MM.1S (cell line): ENCODE measurements at regions not wholly inside any gene's neighbourhood (a gene's known extent, or its start where the extent isn't known, plus 50 kb on each side); places are given as distances from the start of the nearest gene placed in this dataset.

ENCODE experiments used
- DNase-seq: peaks from one replicate; pipeline ENCODE4 v3.0.0-alpha.2; 2015
- H2AFZ ChIP-seq: fragments of 300-600 bp; sonication (generic); 2 replicates; pipeline ENCODE4 v1.6.0; 2016; ENCODE audit warnings: antibody characterized with exemption, low read length
- H3F3A ChIP-seq: fragments of 300-600 bp; sonication (generic); 2 replicates; pipeline ENCODE4 v1.6.1; 2016; ENCODE audit warnings: mild to moderate bottlenecking, antibody characterized with exemption, low read length, moderate library complexity, mixed read lengths; ENCODE audit not compliant: insufficient read depth
- H3K27ac ChIP-seq: fragments of 300-600 bp; sonication (generic); 2 replicates; pipeline ENCODE4 v1.5.1; 2016; ENCODE audit warnings: mild to moderate bottlenecking, low read length
- H3K27me3 ChIP-seq: fragments of 300-600 bp; sonication (generic); replicated peaks from 2 replicates; pipeline ENCODE4 v1.6.0; 2016; ENCODE audit warnings: low read length; ENCODE audit not compliant: insufficient read depth
- H3K36me3 ChIP-seq: fragments of 300-600 bp; sonication (generic); replicated peaks from 2 replicates; pipeline ENCODE4 v1.6.1; 2016; ENCODE audit warnings: mild to moderate bottlenecking, low read length, mixed read lengths; ENCODE audit not compliant: insufficient read depth
- H3K4me1 ChIP-seq: fragments of 300-600 bp; sonication (generic); 2 replicates; pipeline ENCODE4 v1.6.1; 2016; ENCODE audit warnings: low read length, mixed read lengths
- H3K4me2 ChIP-seq: fragments of 300-600 bp; sonication (generic); 2 replicates; pipeline ENCODE4 v1.6.0; 2016; ENCODE audit warnings: low read depth, low read length
- H3K4me3 ChIP-seq: fragments of 300-600 bp; sonication (generic); 2 replicates; pipeline ENCODE4 v1.5.1; 2016; ENCODE audit warnings: low read length, mixed read lengths
- H3K79me2 ChIP-seq: fragments of 300-600 bp; sonication (generic); 2 replicates; pipeline ENCODE4 v1.6.1; 2016; ENCODE audit warnings: mixed run types, low read length, mixed read lengths
- H3K9ac ChIP-seq: fragments of 300-600 bp; sonication (generic); 2 replicates; pipeline ENCODE4 v1.6.1; 2016; ENCODE audit warnings: low read length, mixed read lengths
- H3K9me2 ChIP-seq: fragments of 300-600 bp; sonication (generic); replicated peaks from 2 replicates; pipeline ENCODE4 v1.6.1; 2016; ENCODE audit warnings: mild to moderate bottlenecking, low read length, mixed read lengths; ENCODE audit not compliant: insufficient read depth
- H3K9me3 ChIP-seq: fragments of 300-600 bp; sonication (generic); replicated peaks from 2 replicates; pipeline ENCODE4 v1.6.1; 2016; ENCODE audit warnings: mild to moderate bottlenecking, low read length, mixed read lengths; ENCODE audit not compliant: insufficient read depth
- H4K20me1 ChIP-seq: fragments of 300-600 bp; sonication (generic); 2 replicates; pipeline ENCODE4 v1.6.1; 2016; ENCODE audit warnings: mild to moderate bottlenecking, low read length, moderate library complexity, mixed read lengths; ENCODE audit not compliant: insufficient read depth
- CTCF ChIP-seq: fragments of 300-600 bp; sonication (generic); IDR thresholded peaks from 2 replicates; pipeline ENCODE4 v1.5.1; 2016; ENCODE audit warnings: antibody characterized with exemption, low read length, mixed read lengths
- EZH2 ChIP-seq: fragments of 300-600 bp; sonication (generic); optimal IDR thresholded peaks from 2 replicates; pipeline ENCODE3; 2017; ENCODE audit warnings: low read depth, mild to moderate bottlenecking, antibody characterized with exemption, low read length, mixed read lengths
- EZH2phosphoT487 ChIP-seq: fragments of 300-600 bp; sonication (generic); IDR thresholded peaks from 2 replicates; pipeline ENCODE4 v1.6.1; 2018; ENCODE audit warnings: antibody characterized with exemption, low read length

DNA sequence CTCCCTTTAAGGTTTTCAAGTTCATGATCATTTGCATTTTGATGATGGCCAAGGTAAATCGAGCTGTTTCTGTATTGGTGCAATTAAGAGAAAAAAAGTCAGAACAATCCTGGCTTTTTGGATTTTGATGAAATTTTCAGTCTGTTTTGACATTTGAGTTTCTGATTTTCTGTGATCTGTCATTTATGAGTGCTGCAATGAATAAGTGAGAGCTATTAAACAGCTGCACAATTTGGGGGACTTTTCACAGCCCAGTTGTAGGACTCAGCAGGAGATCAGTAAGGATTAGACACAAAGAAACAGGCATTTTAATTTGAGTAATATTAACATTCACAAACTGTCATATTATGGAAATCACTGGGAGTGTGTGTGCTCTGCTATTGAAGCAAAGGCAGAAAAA lies 452.9 kb upstream of the CXADR start:
- H3K9me3 ChIP-seq, result no peaks in the 10 kb centered on the region
- H3K27ac ChIP-seq, result no peak overlapping the region
- H3K27me3 ChIP-seq, result no peaks in the 10 kb centered on the region
- no peak overlapping the region for H3K4me2 ChIP-seq
- no peak overlapping the region for H2AFZ ChIP-seq
- no peaks in the 10 kb centered on the region for H3K36me3 ChIP-seq
- no peaks in the 10 kb centered on the region for H3K79me2 ChIP-seq
- H3K4me1 ChIP-seq, result no peaks in the 10 kb centered on the region
- TF ChIP-seq CTCF, result no peak
- no peak for TF ChIP-seq EZH2
- TF ChIP-seq EZH2phosphoT487, result no peak
- DNase-seq, result no peak
- no peaks in the 10 kb centered on the region for H3K9me2 ChIP-seq
- H3K4me3 ChIP-seq, result no peak overlapping the region
- H3F3A ChIP-seq, result no peaks in the 10 kb centered on the region
- no peaks in the 10 kb centered on the region for H4K20me1 ChIP-seq
- no peak overlapping the region for H3K9ac ChIP-seq

- H3K4me1 ChIP-seq, result no peaks in the 10 kb centered on the region
- no peak for TF ChIP-seq CTCF
- TF ChIP-seq EZH2phosphoT487, result no peak
- no peak for TF ChIP-seq EZH2
- no peak overlapping the region for H3K27ac ChIP-seq
- H3K9me3 ChIP-seq, result no peaks in the 10 kb centered on the region
- no peak overlapping the region for H3K9ac ChIP-seq
- H3K36me3 ChIP-seq, result no peaks in the 10 kb centered on the region
- no peaks in the 10 kb centered on the region for H3F3A ChIP-seq
- no peak overlapping the region for H3K4me3 ChIP-seq
- no peaks in the 10 kb centered on the region for H4K20me1 ChIP-seq
- H3K79me2 ChIP-seq, result no peaks in the 10 kb centered on the region
- DNase-seq, result no peak
- H3K9me2 ChIP-seq, result no peaks in the 10 kb centered on the region
- H2AFZ ChIP-seq, result no peak overlapping the region
- no peaks in the 10 kb centered on the region for H3K27me3 ChIP-seq
- H3K4me2 ChIP-seq, result no peak overlapping the region
Observed at GRCh38 chr21:17066006-17066405, 446.8 kb upstream of the CXADR start.

- Histone ChIP-seq H3K79me2 (no peaks in the 10 kb centered on the region), H3K27ac (no peak overlapping the region), H3K9ac (no peak overlapping the region), H2AFZ (no peak overlapping the region), H3K27me3 (no peaks in the 10 kb centered on the region), H3K9me2 (no peaks in the 10 kb centered on the region), H3K36me3 (no peaks in the 10 kb centered on the region), H4K20me1 (no peaks in the 10 kb centered on the region), H3K4me3 (no peak overlapping the region), H3K4me2 (no peak overlapping the region), H3F3A (no peaks in the 10 kb centered on the region), H3K9me3 (no peaks in the 10 kb centered on the region), H3K4me1 (no peaks in the 10 kb centered on the region)
- no peak for DNase-seq
- TF ChIP-seq EZH2phosphoT487 (no peak), CTCF (no peak), EZH2 (no peak)
Observed at GRCh38 chr21:17071093-17071492, 441.8 kb upstream of the CXADR start.
